OCI-LY3 (cell line): ENCODE measurements at regions not wholly inside any gene's neighbourhood (a gene's known extent, or its start where the extent isn't known, plus 50 kb on each side); places are given as distances from the start of the nearest gene placed in this dataset.

Experiments used
- H2AFZ ChIP-seq: fragments of 200-600, 300-600 bp; shearing (Covaris generic); 2 replicates; pipeline ENCODE4 v1.6.0; 2014; ENCODE audit warnings: antibody characterized with exemption, low read depth, low read length
- H3K27ac ChIP-seq: fragments of 200-600, 300-600 bp; sonication (generic); 2 replicates; pipeline ENCODE4 v1.5.1; 2014; ENCODE audit warnings: mild to moderate bottlenecking, low read length, moderate library complexity, mixed read lengths
- H3K27me3 ChIP-seq: fragments of 200-600, 300-600 bp; sonication (generic); 2 replicates; pipeline ENCODE4 v1.6.1; 2014; ENCODE audit warnings: low read depth, low read length, mixed read lengths
- H3K36me3 ChIP-seq: fragments of 200-600, 300-600 bp; sonication (generic); replicated peaks from 2 replicates; pipeline ENCODE3; 2014; ENCODE audit warnings: low read depth, low read length, mixed read lengths
- H3K4me1 ChIP-seq: fragments of 300-600, 200-600 bp; sonication (generic); 2 replicates; pipeline ENCODE4 v1.6.1; 2014; ENCODE audit warnings: low read length, mixed read lengths
- H3K4me2 ChIP-seq: fragments of 200-600, 300-600 bp; sonication (generic); 2 replicates; pipeline ENCODE4 v1.6.1; 2014; ENCODE audit warnings: low read length, mixed read lengths
- H3K4me3 ChIP-seq: fragments of 300-600, 200-600 bp; sonication (generic); 2 replicates; pipeline ENCODE4 v1.5.1; 2014; ENCODE audit warnings: antibody characterized with exemption, mild to moderate bottlenecking, low read length, moderate library complexity
- H3K79me2 ChIP-seq: fragments of 300-600, 200-600 bp; shearing (Covaris generic); 2 replicates; pipeline ENCODE4 v1.6.1; 2014; ENCODE audit warnings: mild to moderate bottlenecking, low read length, mixed read lengths
- H3K9ac ChIP-seq: fragments of 300-600, 200-600 bp; shearing (Covaris generic); 2 replicates; pipeline ENCODE4 v1.6.0; 2014; ENCODE audit warnings: mild to moderate bottlenecking, low read length, moderate library complexity
- H3K9me3 ChIP-seq: fragments of 200-600, 300-600 bp; shearing (Covaris generic); 2 replicates; pipeline ENCODE4 v1.6.1; 2014; ENCODE audit warnings: low read length, mixed read lengths; ENCODE audit not compliant: insufficient read depth
- H4K20me1 ChIP-seq: fragments of 200-600, 300-600 bp; sonication (generic); 2 replicates; pipeline ENCODE4 v1.6.1; 2016; ENCODE audit warnings: low read length, mixed read lengths; ENCODE audit not compliant: insufficient read depth
- CTCF ChIP-seq: fragments of 200-600, 300-600 bp; sonication (generic); IDR thresholded peaks from 2 replicates; pipeline ENCODE4 v1.5.1; 2014; ENCODE audit warnings: antibody characterized with exemption, low read length, low read depth
- EZH2phosphoT487 ChIP-seq: fragments of 200-600 bp; shearing (Covaris generic); IDR thresholded peaks from 2 replicates; pipeline ENCODE4 v1.6.1; 2018; ENCODE audit warnings: antibody characterized with exemption, mixed run types, low read depth

DNA sequence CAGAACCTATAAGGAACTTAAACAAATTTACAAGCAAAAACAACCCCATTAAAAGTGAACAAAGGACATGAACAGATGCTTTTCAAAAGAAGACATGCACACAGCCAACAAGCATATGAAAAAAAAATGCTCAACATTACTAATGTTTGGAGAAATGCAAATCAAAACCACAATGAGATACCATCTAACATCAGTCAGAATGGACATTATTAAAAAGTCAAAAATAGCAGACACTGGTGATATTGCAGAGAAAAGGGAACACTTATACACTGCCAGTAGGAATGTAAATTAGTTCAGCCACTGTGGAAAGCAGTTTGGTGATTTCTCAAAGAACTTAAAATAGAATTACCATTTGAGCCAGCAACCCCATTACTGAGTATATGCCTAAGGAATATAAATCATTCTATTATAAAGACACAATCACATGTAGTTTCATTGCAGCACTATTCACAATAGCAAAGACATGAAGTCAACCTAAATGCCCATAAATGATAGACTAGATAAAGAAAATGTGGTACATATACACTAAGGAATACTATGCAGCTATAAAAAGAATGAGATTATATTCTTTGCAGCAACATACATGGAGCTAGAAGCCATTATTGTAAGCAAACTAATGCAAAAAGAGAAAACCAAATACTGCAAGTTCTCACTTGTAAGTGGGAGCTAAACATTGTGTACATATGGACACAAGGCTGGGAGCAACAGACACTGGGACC lies 1509.4 kb downstream of the TECRL start:
- Histone ChIP-seq H3K9me3 (no peaks in the 10 kb centered on the region), H3K36me3 (no peaks in the 10 kb centered on the region), H3K27ac (no peak overlapping the region), H3K9ac (no peak overlapping the region), H4K20me1 (no peaks in the 10 kb centered on the region), H3K4me1 (no peaks in the 10 kb centered on the region), H3K4me2 (no peak overlapping the region), H3K4me3 (no peak overlapping the region), H3K27me3 (no peaks in the 10 kb centered on the region), H2AFZ (no peak overlapping the region), H3K79me2 (no peaks in the 10 kb centered on the region)
- no peak for TF ChIP-seq CTCF
- TF ChIP-seq EZH2phosphoT487 = no peak

GRCh38 chr4:62898115-62898514 lies 1511.1 kb downstream of the TECRL start:
- no peaks in the 10 kb centered on the region for H3K27me3 ChIP-seq
- no peak overlapping the region for H3K4me2 ChIP-seq
- no peak overlapping the region for H3K27ac ChIP-seq
- no peaks in the 10 kb centered on the region for H3K79me2 ChIP-seq
- no peaks in the 10 kb centered on the region for H4K20me1 ChIP-seq
- H3K36me3 ChIP-seq = no peaks in the 10 kb centered on the region
- H3K9ac ChIP-seq = no peak overlapping the region
- no peaks in the 10 kb centered on the region for H3K4me1 ChIP-seq
- H2AFZ ChIP-seq = no peak overlapping the region
- TF ChIP-seq CTCF = no peak
- no peak for TF ChIP-seq EZH2phosphoT487
- H3K9me3 ChIP-seq = no peaks in the 10 kb centered on the region
- no peak overlapping the region for H3K4me3 ChIP-seq

GRCh38 chr4:62896721-62897120 lies 1512.5 kb downstream of the TECRL start:
- Histone ChIP-seq H3K9ac (no peak overlapping the region), H3K27me3 (no peaks in the 10 kb centered on the region), H3K4me2 (no peak overlapping the region), H2AFZ (no peak overlapping the region), H4K20me1 (no peaks in the 10 kb centered on the region), H3K9me3 (no peaks in the 10 kb centered on the region), H3K36me3 (no peaks in the 10 kb centered on the region), H3K27ac (no peak overlapping the region), H3K4me3 (no peak overlapping the region), H3K79me2 (no peaks in the 10 kb centered on the region), H3K4me1 (no peaks in the 10 kb centered on the region)
- TF ChIP-seq EZH2phosphoT487 = no peak
- TF ChIP-seq CTCF = no peak

DNA sequence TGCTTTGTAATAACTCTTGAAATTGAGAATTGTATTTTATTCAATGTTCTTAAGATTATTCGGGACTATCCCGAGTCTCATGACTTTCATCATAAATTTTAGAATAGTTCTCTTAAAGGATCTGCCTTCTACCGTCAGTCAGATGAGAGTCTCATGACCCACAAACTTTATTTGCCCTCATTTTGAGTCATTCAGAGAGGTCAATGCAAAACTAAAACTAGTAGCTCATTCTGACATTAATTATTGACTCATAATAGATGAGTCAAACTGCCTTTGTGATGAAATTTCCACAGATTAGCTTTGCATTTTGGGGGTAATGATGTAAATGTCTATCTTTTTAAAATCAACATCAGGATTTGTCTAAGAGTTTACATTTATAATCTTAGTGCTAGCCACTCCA lies 1527.3 kb downstream of the TECRL start:
- Histone ChIP-seq H3K4me1 (peaks cover 23% of the 10 kb centered on the region), H3K79me2 (no peaks in the 10 kb centered on the region), H3K36me3 (no peaks in the 10 kb centered on the region), H4K20me1 (no peaks in the 10 kb centered on the region), H3K27me3 (no peaks in the 10 kb centered on the region), H2AFZ (no peak overlapping the region; the same call in 1 of the 2 replicates), H3K9ac (no peak overlapping the region), H3K4me2 (peak overlapping the region; percentile 49), H3K27ac (peak overlapping the region; percentile 40), H3K4me3 (peak overlapping the region; percentile 22; the same call in 1 of the 2 replicates), H3K9me3 (no peaks in the 10 kb centered on the region)
- TF ChIP-seq CTCF (no peak), EZH2phosphoT487 (no peak)
